Osteoblast (primary cell): ENCODE measurements at regions not wholly inside any gene's neighbourhood (a gene's known extent, or its start where the extent isn't known, plus 50 kb on each side); places are given as distances from the start of the nearest gene placed in this dataset.
"Not testable (repeated sequence)": the region's sequence is repeated elsewhere in the genome, so short reads cannot be mapped to it uniquely, and the experiment has no call there.

ENCODE experiments used
- DNase-seq: peaks from one replicate; pipeline ENCODE4 v3.0.0; 2011; ENCODE audit warnings: low spot score, mixed read lengths; ENCODE audit not compliant: insufficient read length; ENCODE audit errors: missing footprints
- H2AFZ ChIP-seq: 2 replicates; pipeline ENCODE4 v1.6.0; 2011; ENCODE audit warnings: mild to moderate bottlenecking, low read length
- H3K27ac ChIP-seq: 2 replicates; pipeline ENCODE4 v1.5.1; 2011; ENCODE audit warnings: mild to moderate bottlenecking, low read depth, low read length, moderate library complexity
- H3K27me3 ChIP-seq: 2 replicates; pipeline ENCODE4 v1.6.0; 2012; ENCODE audit warnings: mild to moderate bottlenecking, control low read depth, inconsistent platforms, low read length, moderate library complexity; ENCODE audit not compliant: insufficient read depth
- H3K36me3 ChIP-seq: 2 replicates; pipeline ENCODE4 v1.5.1; 2011; ENCODE audit warnings: mild to moderate bottlenecking, low read length, control low read depth, moderate library complexity; ENCODE audit not compliant: insufficient read depth
- H3K4me1 ChIP-seq: 2 replicates; pipeline ENCODE4 v1.5.1; 2011; ENCODE audit warnings: mild to moderate bottlenecking, low read length, control low read depth, moderate library complexity; ENCODE audit not compliant: insufficient read depth
- H3K4me2 ChIP-seq: 2 replicates; pipeline ENCODE4 v1.6.0; 2011; ENCODE audit warnings: mild to moderate bottlenecking, low read length; ENCODE audit not compliant: insufficient read depth
- H3K4me3 ChIP-seq: fragments of 200-600 bp; sonication (generic); 3 replicates; pipeline ENCODE4 v1.5.1; 2012; ENCODE audit warnings: mild to moderate bottlenecking, low read length, inconsistent platforms; ENCODE audit not compliant: insufficient read depth
- H3K79me2 ChIP-seq: 2 replicates; pipeline ENCODE4 v1.6.0; 2012; ENCODE audit warnings: mild to moderate bottlenecking, low read length, control low read depth, inconsistent platforms; ENCODE audit not compliant: insufficient read depth
- H3K9me3 ChIP-seq: 2 replicates; pipeline ENCODE4 v1.5.1; 2011; ENCODE audit warnings: low read depth, low read length, control low read depth
- H4K20me1 ChIP-seq: 2 replicates; pipeline ENCODE4 v1.6.0; 2012; ENCODE audit warnings: mild to moderate bottlenecking, low read length, control low read depth; ENCODE audit not compliant: insufficient read depth
- CTCF ChIP-seq: IDR thresholded peaks from 2 replicates; pipeline ENCODE4 v1.5.1; 2011; ENCODE audit warnings: mild to moderate bottlenecking, low read depth, low read length, moderate library complexity; ENCODE audit errors: extremely low read depth

- DNase-seq: no peak
- Histone ChIP-seq H3K9me3 (no peaks in the 10 kb centered on the region), H4K20me1 (no peaks in the 10 kb centered on the region), H3K27me3 (no peaks in the 10 kb centered on the region), H3K4me1 (no peaks in the 10 kb centered on the region), H3K36me3 (no peaks in the 10 kb centered on the region), H3K27ac (no peak overlapping the region), H3K4me3 (no peak overlapping the region), H3K79me2 (no peaks in the 10 kb centered on the region), H2AFZ (no peak overlapping the region), H3K4me2 (no peak overlapping the region)
- TF ChIP-seq CTCF: no peak
Measured at GRCh38 chr7:119640326-119640725, 632.6 kb upstream of the KCND2 start.

GRCh38 chr7:119640861-119641260 lies 632.1 kb upstream of the KCND2 start:
- no peak overlapping the region for H3K27ac ChIP-seq
- no peaks in the 10 kb centered on the region for H3K79me2 ChIP-seq
- TF ChIP-seq CTCF: no peak
- H3K27me3 ChIP-seq: no peaks in the 10 kb centered on the region
- no peak overlapping the region for H2AFZ ChIP-seq
- H3K4me2 ChIP-seq: no peak overlapping the region
- no peaks in the 10 kb centered on the region for H4K20me1 ChIP-seq
- H3K4me1 ChIP-seq: no peaks in the 10 kb centered on the region
- H3K9me3 ChIP-seq: no peaks in the 10 kb centered on the region
- H3K36me3 ChIP-seq: no peaks in the 10 kb centered on the region
- H3K4me3 ChIP-seq: no peak overlapping the region
- no peak for DNase-seq

GRCh38 chr7:119643558-119643957 lies 629.4 kb upstream of the KCND2 start:
- no peak overlapping the region for H3K4me2 ChIP-seq
- no peak overlapping the region for H2AFZ ChIP-seq
- no peak for DNase-seq
- no peaks in the 10 kb centered on the region for H3K36me3 ChIP-seq
- H3K27me3 ChIP-seq: no peaks in the 10 kb centered on the region
- no peaks in the 10 kb centered on the region for H3K4me1 ChIP-seq
- no peaks in the 10 kb centered on the region for H4K20me1 ChIP-seq
- no peak for TF ChIP-seq CTCF
- no peaks in the 10 kb centered on the region for H3K9me3 ChIP-seq
- no peaks in the 10 kb centered on the region for H3K79me2 ChIP-seq
- no peak overlapping the region for H3K4me3 ChIP-seq
- H3K27ac ChIP-seq: no peak overlapping the region

GRCh38 chr7:119647286-119647685 lies 625.7 kb upstream of the KCND2 start:
- TF ChIP-seq CTCF: no peak
- H3K4me2 ChIP-seq: no peak overlapping the region
- H3K36me3 ChIP-seq: no peaks in the 10 kb centered on the region
- H3K79me2 ChIP-seq: no peaks in the 10 kb centered on the region
- H2AFZ ChIP-seq: no peak overlapping the region
- H3K27me3 ChIP-seq: no peaks in the 10 kb centered on the region
- H3K4me3 ChIP-seq: no peak overlapping the region
- H3K9me3 ChIP-seq: no peaks in the 10 kb centered on the region
- DNase-seq: no peak
- H3K4me1 ChIP-seq: no peaks in the 10 kb centered on the region
- H4K20me1 ChIP-seq: no peaks in the 10 kb centered on the region
- H3K27ac ChIP-seq: no peak overlapping the region

GRCh38 chr7:119648752-119649151 lies 624.2 kb upstream of the KCND2 start:
- not testable (repeated sequence) for H3K4me1 ChIP-seq, H3K27me3 ChIP-seq, DNase-seq, H2AFZ ChIP-seq, H3K4me3 ChIP-seq, H3K36me3 ChIP-seq, H3K4me2 ChIP-seq, H4K20me1 ChIP-seq, H3K27ac ChIP-seq, H3K9me3 ChIP-seq, H3K79me2 ChIP-seq
